BLaER1 (cell line): ENCODE measurements at regions not wholly inside any gene's neighbourhood (a gene's known extent, or its start where the extent isn't known, plus 50 kb on each side); places are given as distances from the start of the nearest gene placed in this dataset.

Experiments
- H3K27ac ChIP-seq: shearing (Covaris generic); formaldehyde crosslinking; 2 replicates; pipeline ENCODE4 v1.8.1; 2022
- H3K27me3 ChIP-seq: shearing (Covaris generic); formaldehyde crosslinking; 2 replicates; pipeline ENCODE4 v1.8.1; 2022
- H3K36me3 ChIP-seq: shearing (Covaris generic); formaldehyde crosslinking; 2 replicates; pipeline ENCODE4 v1.8.1; 2022
- H3K4me1 ChIP-seq: shearing (Covaris generic); formaldehyde crosslinking; 2 replicates; pipeline ENCODE4 v1.8.1; 2022
- H3K4me2 ChIP-seq: shearing (Covaris generic); formaldehyde crosslinking; 2 replicates; pipeline ENCODE4 v1.8.1; 2022
- H3K4me3 ChIP-seq: shearing (Covaris generic); formaldehyde crosslinking; 2 replicates; pipeline ENCODE4 v1.8.1; 2022
- H3K9ac ChIP-seq: shearing (Covaris generic); formaldehyde crosslinking; 2 replicates; pipeline ENCODE4 v1.8.1; 2022
- H3K9me3 ChIP-seq: shearing (Covaris generic); formaldehyde crosslinking; 2 replicates; pipeline ENCODE4 v1.8.1; 2022
- H4K20me1 ChIP-seq: shearing (Covaris generic); formaldehyde crosslinking; 2 replicates; pipeline ENCODE4 v1.8.1; 2022
- Cebpa-rat ChIP-seq: shearing (Covaris generic); IDR thresholded peaks from 2 replicates; pipeline ENCODE4 v1.8.1; 2022

DNA sequence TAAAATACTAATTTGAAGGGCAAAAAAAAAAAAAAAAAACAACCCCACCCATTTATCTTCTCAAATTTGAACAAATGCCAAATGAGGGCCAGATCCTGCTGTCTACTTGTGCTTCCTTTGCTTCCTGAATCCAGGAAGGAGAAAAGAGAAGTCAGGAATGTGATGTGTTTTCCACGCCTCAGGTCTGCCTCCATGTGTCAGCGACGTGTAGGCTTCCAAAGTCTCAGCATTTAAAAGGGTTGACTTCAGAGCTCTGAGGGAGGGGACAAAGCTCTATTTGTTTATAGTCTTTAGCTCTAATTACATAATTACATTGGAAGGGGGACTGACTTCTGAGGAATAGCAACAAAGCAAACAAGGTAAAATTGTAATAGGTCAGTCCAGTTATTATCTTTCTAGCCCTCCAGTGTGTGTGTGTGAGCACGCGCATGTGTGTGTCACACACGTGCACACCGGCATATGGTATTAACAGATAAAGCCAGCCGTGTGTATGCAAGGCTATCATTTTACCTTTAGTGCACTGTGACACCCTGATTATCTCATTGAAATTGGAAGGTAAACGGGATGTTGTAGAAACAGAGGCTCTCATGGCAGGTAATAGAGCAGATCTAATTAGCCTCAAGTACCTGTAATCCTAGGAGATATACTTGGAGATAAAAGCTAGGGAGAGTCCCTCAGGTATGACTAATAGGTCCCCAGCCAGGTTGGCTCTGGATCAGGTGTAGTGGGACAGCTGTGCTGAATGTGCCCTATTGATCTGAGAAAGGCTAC is 911.4 kb upstream of the ZEB2 start:
- no peaks in the 10 kb centered on the region for H3K36me3 ChIP-seq
- no peaks in the 10 kb centered on the region for H4K20me1 ChIP-seq
- H3K27me3 ChIP-seq: no peaks in the 10 kb centered on the region
- no peak overlapping the region for H3K4me2 ChIP-seq
- TF ChIP-seq Cebpa-rat: no peak
- no peak overlapping the region for H3K4me3 ChIP-seq
- H3K4me1 ChIP-seq: no peaks in the 10 kb centered on the region
- H3K9ac ChIP-seq: no peak overlapping the region
- peaks cover 4% of the 10 kb centered on the region; the same call in 1 of the 2 replicates for H3K9me3 ChIP-seq
- H3K27ac ChIP-seq: no peak overlapping the region

GRCh38 chr2:145423809-145424208 is 903.9 kb upstream of the ZEB2 start:
- H3K9me3 ChIP-seq: peaks cover 44% of the 10 kb centered on the region
- no peak overlapping the region for H3K4me3 ChIP-seq

GRCh38 chr2:145422576-145422975 is 902.7 kb upstream of the ZEB2 start:
- no peak overlapping the region for H3K4me2 ChIP-seq
- H3K9ac ChIP-seq: no peak overlapping the region
- H3K36me3 ChIP-seq: peaks cover 6% of the 10 kb centered on the region; the same call in 1 of the 2 replicates
- no peaks in the 10 kb centered on the region for H3K27me3 ChIP-seq
- H3K4me1 ChIP-seq: peaks cover 9% of the 10 kb centered on the region; the same call in 1 of the 2 replicates
- peaks cover 55% of the 10 kb centered on the region for H3K9me3 ChIP-seq
- no peak for TF ChIP-seq Cebpa-rat
- H4K20me1 ChIP-seq: no peaks in the 10 kb centered on the region
- no peak overlapping the region for H3K4me3 ChIP-seq
- no peak overlapping the region for H3K27ac ChIP-seq

More at GRCh38 chr2:145423809-145424208, 903.9 kb upstream of the ZEB2 start:
- Histone ChIP-seq H3K27ac (no peak overlapping the region), H3K27me3 (no peaks in the 10 kb centered on the region), H3K9ac (no peak overlapping the region), H3K36me3 (peaks cover 6% of the 10 kb centered on the region; the same call in 1 of the 2 replicates), H4K20me1 (no peaks in the 10 kb centered on the region), H3K4me1 (peaks cover 9% of the 10 kb centered on the region; the same call in 1 of the 2 replicates), H3K4me2 (no peak overlapping the region)
- no peak for TF ChIP-seq Cebpa-rat

GRCh38 chr2:145421841-145422240 is 901.9 kb upstream of the ZEB2 start:
- no peaks in the 10 kb centered on the region for H4K20me1 ChIP-seq
- H3K9ac ChIP-seq: no peak overlapping the region
- H3K27ac ChIP-seq: no peak overlapping the region
- H3K4me3 ChIP-seq: no peak overlapping the region
- peaks cover 6% of the 10 kb centered on the region; the same call in 1 of the 2 replicates for H3K36me3 ChIP-seq
- peaks cover 60% of the 10 kb centered on the region for H3K9me3 ChIP-seq
- H3K4me1 ChIP-seq: peaks cover 9% of the 10 kb centered on the region; the same call in 1 of the 2 replicates
- H3K4me2 ChIP-seq: no peak overlapping the region
- no peaks in the 10 kb centered on the region for H3K27me3 ChIP-seq
- no peak for TF ChIP-seq Cebpa-rat

DNA sequence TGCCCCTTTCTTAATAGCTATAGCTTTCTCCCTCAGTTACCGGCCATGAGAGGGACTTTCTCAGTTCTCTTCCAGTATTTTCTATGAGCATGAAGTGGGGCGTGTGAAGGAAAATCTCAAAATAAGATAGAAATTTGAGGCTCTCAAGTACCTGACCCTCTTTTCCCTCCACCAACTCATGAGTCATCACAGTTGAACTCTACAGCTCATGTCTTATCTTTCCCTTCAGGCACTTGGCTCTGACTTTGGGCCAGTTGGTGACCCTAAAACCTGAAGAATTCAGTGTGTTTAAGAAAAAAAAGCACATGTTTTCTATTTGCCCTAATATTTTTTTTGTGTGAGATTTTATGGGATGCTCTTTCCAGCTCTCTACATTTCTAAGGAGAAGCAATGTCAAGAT is 896.7 kb upstream of the ZEB2 start:
- H3K4me3 ChIP-seq: no peak overlapping the region
- no peak for TF ChIP-seq Cebpa-rat
- no peaks in the 10 kb centered on the region for H4K20me1 ChIP-seq
- H3K4me1 ChIP-seq: peaks cover 38% of the 10 kb centered on the region
- H3K4me2 ChIP-seq: no peak overlapping the region
- H3K9me3 ChIP-seq: peaks cover 82% of the 10 kb centered on the region
- peaks cover 13% of the 10 kb centered on the region; the same call in 1 of the 2 replicates for H3K36me3 ChIP-seq
- no peak overlapping the region for H3K27ac ChIP-seq
- H3K9ac ChIP-seq: no peak overlapping the region
- H3K27me3 ChIP-seq: no peaks in the 10 kb centered on the region

DNA sequence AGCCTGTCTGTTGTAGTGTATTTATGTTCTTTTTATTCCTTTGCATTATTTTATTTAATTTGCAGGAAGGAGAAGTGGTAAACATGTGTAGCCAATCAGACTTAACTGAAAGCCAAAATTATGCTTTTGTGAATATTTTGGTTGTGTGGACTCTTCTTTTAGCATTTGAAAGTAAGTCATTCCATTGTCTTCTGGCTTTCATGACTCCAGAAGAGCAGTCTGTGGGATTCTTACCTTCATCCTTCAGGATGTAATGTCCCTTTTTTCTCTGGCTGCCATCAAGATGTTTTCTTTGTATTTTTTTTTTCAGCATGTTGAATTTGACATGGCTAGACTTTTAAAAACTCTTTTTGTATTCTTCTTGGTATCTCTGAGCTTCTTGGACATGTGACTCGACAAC is 895.2 kb upstream of the ZEB2 start:
- Histone ChIP-seq H3K9ac (no peak overlapping the region), H3K27me3 (no peaks in the 10 kb centered on the region), H3K36me3 (peaks cover 11% of the 10 kb centered on the region; the same call in 1 of the 2 replicates), H3K4me1 (peaks cover 51% of the 10 kb centered on the region), H3K4me3 (no peak overlapping the region; the same call in 1 of the 2 replicates), H3K27ac (0 out of 2 replicates have a peak overlapping the region, but pooled peaks have one; percentile 11), H4K20me1 (no peaks in the 10 kb centered on the region), H3K9me3 (peaks cover 67% of the 10 kb centered on the region), H3K4me2 (no peak overlapping the region)
- no peak for TF ChIP-seq Cebpa-rat

DNA sequence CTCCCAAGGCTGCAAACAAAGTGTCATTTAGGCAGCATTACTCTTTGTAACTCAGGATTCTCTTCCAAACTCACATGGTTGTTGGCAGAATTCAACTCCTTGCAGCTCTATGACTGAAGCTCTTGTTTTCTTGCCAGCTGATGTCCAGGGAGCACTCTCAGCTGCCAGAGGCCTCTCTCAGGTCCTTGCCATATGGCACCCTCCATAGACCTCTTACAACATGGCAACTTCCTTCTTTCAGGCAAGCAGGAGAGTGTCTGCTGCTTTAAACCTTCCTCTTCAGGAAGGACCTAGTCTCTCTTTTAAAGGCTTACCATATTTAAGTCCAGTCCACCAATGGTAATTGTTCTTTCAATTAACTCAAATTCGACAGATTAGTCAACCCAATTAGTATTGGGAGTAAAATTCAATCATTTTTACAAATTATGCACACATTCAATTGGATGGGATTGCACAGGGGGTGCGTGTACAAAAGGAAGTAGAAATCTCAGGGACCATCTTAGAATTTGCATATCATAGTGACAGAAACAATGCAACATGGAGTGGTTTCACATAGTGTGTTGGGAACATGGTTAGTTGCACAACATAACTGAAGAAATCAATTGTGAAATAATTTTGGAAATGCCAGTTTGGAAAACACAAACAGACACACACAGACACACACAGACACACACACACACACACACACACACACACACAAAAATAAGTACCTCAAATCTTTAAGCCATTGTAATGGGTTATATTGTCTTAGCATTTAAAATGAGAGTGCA is 893.5 kb upstream of the ZEB2 start:
- Histone ChIP-seq H3K4me3 (peak overlapping the region; percentile 12; the same call in 1 of the 2 replicates), H4K20me1 (no peaks in the 10 kb centered on the region), H3K9me3 (peaks cover 59% of the 10 kb centered on the region), H3K9ac (peak overlapping the region; percentile 72; the same call in 1 of the 2 replicates), H3K27ac (peak overlapping the region; percentile 91), H3K4me1 (peaks cover 57% of the 10 kb centered on the region), H3K27me3 (no peaks in the 10 kb centered on the region), H3K36me3 (peaks cover 11% of the 10 kb centered on the region; the same call in 1 of the 2 replicates), H3K4me2 (peak overlapping the region; percentile 68)
- no peak for TF ChIP-seq Cebpa-rat

- peak overlapping the region; percentile 91 for H3K27ac ChIP-seq
- TF ChIP-seq Cebpa-rat: no peak
- peak overlapping the region; percentile 22; the same call in 1 of the 2 replicates for H3K4me3 ChIP-seq
- peaks cover 58% of the 10 kb centered on the region for H3K4me1 ChIP-seq
- peaks cover 60% of the 10 kb centered on the region for H3K9me3 ChIP-seq
- peaks cover 17% of the 10 kb centered on the region; the same call in 1 of the 2 replicates for H3K36me3 ChIP-seq
- peak overlapping the region; percentile 68 for H3K4me2 ChIP-seq
- no peaks in the 10 kb centered on the region for H4K20me1 ChIP-seq
- peak overlapping the region; percentile 72 for H3K9ac ChIP-seq
- no peaks in the 10 kb centered on the region for H3K27me3 ChIP-seq
Observed at GRCh38 chr2:145412155-145412554, 892.2 kb upstream of the ZEB2 start.

- H3K36me3 ChIP-seq: peaks cover 16% of the 10 kb centered on the region; the same call in 1 of the 2 replicates
- H3K9ac ChIP-seq: peak overlapping the region; percentile 72
- no peaks in the 10 kb centered on the region for H3K27me3 ChIP-seq
- H3K4me1 ChIP-seq: peaks cover 58% of the 10 kb centered on the region
- H3K9me3 ChIP-seq: peaks cover 60% of the 10 kb centered on the region
- peak overlapping the region; percentile 22; the same call in 1 of the 2 replicates for H3K4me3 ChIP-seq
- peak overlapping the region; percentile 68 for H3K4me2 ChIP-seq
- peak; percentile 66; the same call in 1 of the 2 replicates for TF ChIP-seq Cebpa-rat
- H3K27ac ChIP-seq: peak overlapping the region; percentile 91
- H4K20me1 ChIP-seq: no peaks in the 10 kb centered on the region
Observed at GRCh38 chr2:145411493-145411892, 891.6 kb upstream of the ZEB2 start.
